ENCODE measurements at regions not wholly inside any gene's neighbourhood (a gene's known extent, or its start where the extent isn't known, plus 50 kb on each side); places are given as distances from the start of the nearest gene placed in this dataset.

- no peak for DNase-seq
Observed at GRCh38 chrX:79645749-79646148, 278.6 kb upstream of the ITM2A start.

- no peak for DNase-seq
Observed at GRCh38 chrX:79631526-79631925, 264.4 kb upstream of the ITM2A start.

- DNase-seq: peak; percentile 20
Observed at GRCh38 chrX:79630033-79631009, 263.2 kb upstream of the ITM2A start.

GRCh38 chrX:79623098-79623762 lies 256.1 kb upstream of the ITM2A start:
- no peak for DNase-seq

- no peak for DNase-seq
Observed at GRCh38 chrX:79618280-79618679, 251.1 kb upstream of the ITM2A start.

- DNase-seq: no peak
Observed at GRCh38 chrX:79604364-79604763, 237.2 kb upstream of the ITM2A start.

GRCh38 chrX:79601341-79602131 lies 234.4 kb upstream of the ITM2A start:
- DNase-seq: no peak

GRCh38 chrX:79592259-79592658 lies 225.1 kb upstream of the ITM2A start:
- DNase-seq: no peak

GRCh38 chrX:79588233-79588632 lies 221.1 kb upstream of the ITM2A start:
- DNase-seq: no peak

- no peak for DNase-seq
Observed at GRCh38 chrX:79573760-79574159, 206.6 kb upstream of the ITM2A start.

GRCh38 chrX:79572566-79572965 lies 205.4 kb upstream of the ITM2A start:
- DNase-seq: no peak

- DNase-seq: no peak
Observed at GRCh38 chrX:79570524-79571240, 203.5 kb upstream of the ITM2A start.

- no peak for DNase-seq
Observed at GRCh38 chrX:79568309-79568708, 201.2 kb upstream of the ITM2A start.

- no peak for DNase-seq
Observed at GRCh38 chrX:79564362-79564761, 197.2 kb upstream of the ITM2A start.

GRCh38 chrX:79559290-79559689 lies 192.2 kb upstream of the ITM2A start:
- no peak for DNase-seq

GRCh38 chrX:79557212-79557611 lies 190.1 kb upstream of the ITM2A start:
- DNase-seq: no peak

- no peak for DNase-seq
Observed at GRCh38 chrX:79556800-79557199, 189.7 kb upstream of the ITM2A start.

GRCh38 chrX:79530310-79531108 lies 163.4 kb upstream of the ITM2A start:
- no peak for DNase-seq

GRCh38 chrX:79524642-79525041 lies 157.5 kb upstream of the ITM2A start:
- DNase-seq: peak; percentile 22

- DNase-seq: no peak
Observed at GRCh38 chrX:79515529-79515928, 148.4 kb upstream of the ITM2A start.

GRCh38 chrX:79511799-79512198 lies 144.7 kb upstream of the ITM2A start:
- no peak for DNase-seq

- DNase-seq: no peak
Observed at GRCh38 chrX:79506001-79506400, 138.9 kb upstream of the ITM2A start.

Measured in activated CD4-positive, alpha-beta T cell treated with anti-CD3 and anti-CD28 coated beads, Interleukin-10, Interleukin-2, amounts not matched to agents 100 ng/mL and 50 ng/mL, durations not matched to agents 16 hours and 8 hours (primary cell).